NCI-H510A (cell line): ENCODE measurements at regions not wholly inside any gene's neighbourhood (a gene's known extent, or its start where the extent isn't known, plus 50 kb on each side); places are given as distances from the start of the nearest gene placed in this dataset.
"Not testable (repeated sequence)": the region's sequence is repeated elsewhere in the genome, so short reads cannot be mapped to it uniquely, and the experiment has no call there.

Experiments
- DNase-seq: peaks from one replicate; lab custom pipeline; 2025; lab: John Stamatoyannopoulos, UW

DNA sequence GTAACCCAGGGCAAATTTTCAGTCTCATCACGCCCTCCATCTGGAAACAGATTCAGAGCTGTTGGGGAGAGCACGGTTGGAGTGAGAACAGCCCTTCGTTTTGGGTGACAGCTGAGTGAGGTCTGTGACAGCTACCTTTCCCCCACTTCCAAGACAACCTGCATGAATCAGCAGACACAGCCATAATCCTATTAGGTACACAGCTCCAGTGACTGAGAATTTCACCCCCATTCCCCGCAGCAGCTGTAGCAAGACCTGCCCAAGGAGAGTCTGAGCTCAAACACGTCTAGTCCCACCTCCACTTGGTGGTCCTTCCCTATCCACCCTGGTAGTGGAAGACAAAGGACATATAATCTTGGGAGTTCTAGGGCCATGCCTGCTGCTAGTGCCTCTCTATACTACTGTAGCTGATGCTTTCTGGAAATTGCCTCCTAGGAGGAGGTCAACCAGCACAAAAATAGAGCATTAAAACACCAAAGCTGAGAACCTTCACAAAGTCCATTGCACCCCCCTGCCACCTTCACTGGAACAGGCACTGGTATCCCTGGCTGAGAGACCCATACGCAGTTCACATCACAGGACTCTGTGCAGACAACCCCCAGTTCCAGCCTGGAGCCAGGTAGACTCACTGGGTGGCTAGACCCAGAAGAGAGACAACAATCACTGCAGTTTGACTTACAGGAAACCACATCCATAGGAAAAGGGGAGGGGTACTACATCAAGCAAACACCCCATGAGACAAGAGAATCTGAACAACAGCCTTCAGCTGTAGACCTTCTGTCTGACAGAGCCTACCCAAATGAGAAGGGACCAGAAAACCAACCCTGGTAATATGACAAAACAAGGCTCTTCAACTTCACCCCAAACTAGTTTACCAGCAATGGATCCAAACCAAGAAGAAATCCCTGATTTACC lies 448.6 kb upstream of the CBLB start:
- DNase-seq = no peak

DNA sequence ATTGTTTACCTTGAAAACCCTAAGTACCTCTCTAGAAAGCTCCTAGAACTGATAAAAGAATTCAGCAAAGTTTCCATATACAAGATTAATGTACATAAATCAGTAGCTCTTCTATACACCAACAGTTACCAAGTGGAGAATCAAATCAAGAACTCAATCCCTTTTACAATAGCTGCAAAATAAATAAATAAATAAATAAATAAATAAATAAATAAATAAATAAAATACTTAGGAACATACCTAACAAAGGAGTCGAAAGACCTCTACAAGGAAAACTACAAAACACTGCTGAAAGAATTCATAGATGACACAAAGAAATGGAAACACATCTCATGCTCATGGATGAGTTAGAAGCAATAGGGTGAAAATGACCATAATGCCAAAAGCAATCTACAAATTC lies 452.6 kb upstream of the CBLB start:
- DNase-seq = not testable (repeated sequence)

DNA sequence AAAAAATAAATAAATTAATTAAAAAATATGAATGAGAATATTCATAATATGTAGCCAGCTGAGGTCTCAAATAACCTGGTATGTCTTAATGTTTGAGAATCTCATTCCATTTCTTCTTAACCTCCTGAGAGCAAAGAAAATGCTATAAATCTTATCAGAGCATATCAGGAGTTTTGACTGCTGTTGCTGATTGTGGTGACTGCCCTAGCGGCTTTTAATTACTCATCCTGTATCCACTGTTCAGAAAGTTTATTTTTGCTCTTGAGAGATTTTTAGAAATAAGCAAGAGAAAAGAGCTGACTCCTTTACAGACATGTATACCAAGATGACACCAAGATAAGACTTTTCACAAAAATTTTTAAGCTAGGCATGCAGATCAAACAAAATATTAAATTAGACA lies 454.8 kb upstream of the CBLB start:
- no peak for DNase-seq

DNA sequence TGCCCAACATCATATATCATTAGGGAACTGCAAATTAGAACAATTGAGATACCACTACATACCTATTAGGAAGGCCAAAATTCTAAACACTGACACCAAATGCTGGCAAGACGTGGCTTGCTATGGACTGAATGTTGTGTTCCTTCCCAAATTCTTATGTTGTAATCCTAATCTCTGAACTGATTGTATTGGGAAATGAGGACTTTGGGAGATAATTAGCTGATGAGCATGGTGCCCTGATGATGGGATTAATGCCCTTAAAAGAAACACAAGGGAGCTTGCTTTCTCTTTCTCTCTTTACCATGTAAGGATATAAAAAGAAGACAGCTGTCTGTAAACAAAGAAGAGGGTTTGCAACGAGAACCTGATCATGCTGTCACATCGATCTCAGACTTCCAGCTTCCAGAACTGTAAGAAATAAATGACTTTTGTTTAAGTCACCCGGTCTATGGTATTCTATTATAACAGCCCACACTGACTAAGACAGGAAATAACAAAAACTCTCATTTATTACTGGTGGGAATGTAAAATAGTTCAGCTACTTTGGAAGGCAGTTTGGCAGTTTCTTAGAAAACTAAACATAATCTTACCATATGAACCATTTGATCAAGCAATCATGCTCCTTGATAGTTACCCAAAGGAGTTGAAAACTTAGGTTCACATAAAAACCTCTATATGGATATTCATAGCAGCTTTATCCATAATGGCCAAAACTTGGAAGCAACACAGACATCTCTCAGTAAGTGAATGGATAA lies 458.3 kb upstream of the CBLB start:
- no peak for DNase-seq

DNA sequence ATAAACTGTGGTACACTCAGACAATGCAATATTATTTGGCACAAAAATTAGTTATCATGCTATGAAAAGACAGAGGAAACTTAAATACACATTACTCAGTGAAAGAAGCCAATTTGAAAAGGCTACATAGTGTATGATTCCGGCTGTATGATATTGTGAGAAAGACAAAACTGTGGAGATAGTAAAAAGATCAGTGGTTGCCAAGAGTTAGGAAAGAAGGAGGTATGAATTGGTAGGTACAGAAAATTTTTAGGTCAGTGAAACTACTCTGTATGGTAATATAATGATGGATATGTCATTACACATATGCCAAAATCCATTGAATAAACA lies 458.8 kb upstream of the CBLB start:
- no peak for DNase-seq

DNA sequence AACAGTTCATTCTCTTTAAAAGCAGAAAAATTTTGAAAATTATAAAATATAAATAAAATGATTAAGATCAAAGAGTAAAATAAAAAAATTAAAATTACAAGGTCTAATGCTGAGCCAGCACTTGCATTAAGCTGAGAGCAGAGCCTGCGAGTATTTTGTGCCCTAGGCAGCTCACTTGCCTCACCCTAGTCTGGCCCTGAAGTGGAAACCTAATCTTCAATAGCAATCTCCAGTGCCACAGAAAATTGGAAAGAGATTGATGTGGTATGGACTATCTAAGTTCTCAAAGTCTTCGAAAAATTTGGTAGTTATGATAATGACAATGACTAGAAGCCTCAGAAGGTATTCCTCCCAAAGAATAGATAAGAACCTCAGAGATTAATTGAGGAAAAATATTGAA lies 459.4 kb upstream of the CBLB start:
- DNase-seq = no peak

DNA sequence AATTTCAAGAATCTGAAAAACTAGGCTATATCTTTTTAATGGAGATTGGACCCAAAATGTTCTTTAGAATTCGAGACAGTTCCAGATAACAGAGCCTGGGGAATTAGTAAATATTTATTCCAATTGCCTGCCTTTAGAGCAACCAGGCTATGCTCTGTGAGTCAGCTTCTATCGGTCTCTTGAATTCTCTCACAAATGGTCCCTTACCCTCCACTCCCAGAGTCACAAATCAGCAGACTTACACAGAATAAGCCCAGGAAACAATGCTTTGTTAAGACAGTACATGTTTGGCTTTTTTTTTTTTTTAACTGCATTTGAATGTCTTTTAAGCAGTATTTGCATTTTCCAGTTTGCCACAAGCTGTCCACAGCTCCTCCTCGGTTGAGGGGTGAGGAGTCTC lies 460.7 kb upstream of the CBLB start:
- no peak for DNase-seq

DNA sequence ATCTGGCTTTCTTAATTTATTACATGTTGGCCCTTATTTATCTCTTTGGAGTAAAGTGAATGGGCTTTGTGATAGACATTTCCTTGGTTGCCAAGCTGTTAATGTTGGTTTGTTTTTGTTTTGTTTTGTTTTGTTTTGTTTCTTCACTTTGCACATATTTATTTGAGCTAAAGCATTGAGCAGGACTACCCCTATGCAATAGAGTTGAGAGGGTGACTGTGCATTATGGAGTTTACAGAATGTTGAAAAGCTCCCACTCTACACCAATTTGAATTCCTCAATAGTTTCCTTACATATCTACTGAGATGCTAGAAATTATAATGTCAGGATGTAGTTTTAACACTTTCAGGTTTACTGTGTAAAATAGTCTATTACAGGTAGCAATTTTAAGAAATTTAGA lies 462.8 kb upstream of the CBLB start:
- DNase-seq = no peak

DNA sequence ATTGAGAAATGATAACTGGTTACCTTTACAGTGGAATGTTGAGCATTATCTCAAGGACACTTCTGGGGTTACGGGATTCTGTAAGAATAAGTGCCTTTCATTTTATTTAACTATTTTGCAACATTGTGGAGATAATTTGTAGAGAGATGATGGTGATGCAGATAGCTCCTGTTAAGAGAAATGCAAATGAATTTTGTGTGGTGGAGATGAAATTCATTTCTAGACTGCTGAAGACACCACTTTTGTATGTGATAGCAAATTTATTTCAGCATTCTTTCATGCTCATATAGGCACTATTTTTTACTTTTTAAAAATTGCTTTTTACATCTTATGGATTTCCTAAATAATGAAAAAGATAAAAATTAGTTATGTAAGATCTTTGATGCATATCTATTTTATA lies 463.3 kb upstream of the CBLB start:
- DNase-seq = no peak

DNA sequence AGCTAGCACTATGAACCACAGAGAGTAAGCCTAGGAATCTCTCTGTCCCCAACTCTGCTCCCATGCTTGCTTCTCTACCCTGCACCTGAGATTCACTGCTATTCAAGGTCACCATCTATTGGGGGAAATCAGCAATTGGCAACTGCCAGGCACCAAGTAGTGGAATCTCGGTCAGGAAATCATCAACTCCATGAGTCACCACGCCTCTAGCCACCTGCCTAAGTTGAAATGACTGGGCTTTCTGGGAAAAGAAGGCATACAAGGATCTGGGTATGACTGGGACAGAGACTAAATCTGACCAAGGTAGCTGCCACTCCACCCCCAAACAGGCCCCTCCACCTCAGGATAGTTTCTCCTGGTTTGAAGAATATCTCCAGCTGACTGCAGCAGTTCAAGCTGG lies 464.1 kb upstream of the CBLB start:
- no peak for DNase-seq

DNA sequence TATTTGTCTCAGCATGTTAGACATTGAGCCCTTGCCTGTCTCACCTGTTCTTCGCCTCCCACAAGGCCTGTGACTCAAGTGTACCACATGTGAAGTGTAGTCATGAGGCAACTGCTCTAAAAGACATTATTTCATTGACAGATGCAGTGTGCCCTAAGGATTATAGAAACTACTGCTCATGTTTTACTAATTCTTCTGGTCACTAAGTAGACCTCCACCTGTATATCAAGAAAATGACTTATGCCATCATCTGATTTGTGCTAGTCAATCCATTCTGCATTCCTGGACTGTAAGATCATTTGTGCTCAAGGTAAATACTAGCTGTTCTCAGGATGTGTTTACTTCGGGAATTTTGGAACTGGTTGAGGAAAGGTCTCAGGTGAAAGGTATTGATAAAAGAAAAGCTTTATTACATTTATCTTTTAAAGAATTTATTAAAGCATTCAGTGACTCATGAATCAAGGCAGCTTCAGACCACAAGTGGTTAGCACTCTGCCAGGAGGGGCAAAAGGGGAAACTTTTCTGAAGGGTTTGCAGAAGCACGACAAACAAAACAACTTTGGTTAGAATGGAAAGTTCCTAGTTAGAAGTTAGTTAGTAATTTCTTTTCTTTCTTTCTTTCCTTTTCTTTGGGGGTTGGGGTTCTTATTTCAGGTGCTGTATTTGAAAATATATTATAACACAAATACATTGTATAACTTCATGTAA lies 465.3 kb upstream of the CBLB start:
- no peak for DNase-seq

DNA sequence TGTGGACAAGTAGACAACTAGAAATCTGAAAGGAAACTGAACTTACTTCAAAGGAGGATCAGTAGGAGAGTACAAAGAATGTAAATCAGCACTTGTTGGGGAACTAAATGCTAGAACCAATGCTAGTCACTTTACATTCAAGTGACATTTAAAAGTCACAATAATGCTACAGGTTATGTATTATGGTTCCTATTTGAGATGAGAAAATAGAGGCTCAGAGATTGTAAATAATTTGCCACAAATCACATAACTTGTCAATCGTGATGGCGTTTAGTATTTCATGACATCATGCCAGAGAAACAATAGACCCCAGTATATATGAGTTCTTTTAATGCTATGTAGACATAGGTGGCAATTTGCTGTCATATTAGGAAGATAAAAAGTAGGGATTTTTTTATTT lies 467.8 kb upstream of the CBLB start:
- no peak for DNase-seq

DNA sequence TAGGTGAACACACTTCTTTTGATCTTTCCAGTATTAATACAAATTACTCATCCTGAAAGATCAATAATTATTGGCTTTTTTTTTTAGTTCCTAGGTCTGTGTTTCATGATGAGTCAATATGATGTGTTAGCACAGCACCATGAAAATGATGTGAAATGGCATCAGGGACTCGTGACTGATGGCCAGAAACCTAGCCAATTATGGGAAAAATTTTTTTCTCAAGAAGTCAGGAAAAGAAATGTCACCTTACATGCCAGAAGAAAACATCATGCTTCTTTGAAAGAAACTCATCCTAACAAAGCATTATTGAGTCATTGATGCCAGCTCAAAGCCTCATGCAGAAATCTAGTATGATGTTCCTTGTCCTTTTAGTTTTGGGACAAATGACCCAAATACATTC lies 468.3 kb upstream of the CBLB start:
- DNase-seq = no peak

DNA sequence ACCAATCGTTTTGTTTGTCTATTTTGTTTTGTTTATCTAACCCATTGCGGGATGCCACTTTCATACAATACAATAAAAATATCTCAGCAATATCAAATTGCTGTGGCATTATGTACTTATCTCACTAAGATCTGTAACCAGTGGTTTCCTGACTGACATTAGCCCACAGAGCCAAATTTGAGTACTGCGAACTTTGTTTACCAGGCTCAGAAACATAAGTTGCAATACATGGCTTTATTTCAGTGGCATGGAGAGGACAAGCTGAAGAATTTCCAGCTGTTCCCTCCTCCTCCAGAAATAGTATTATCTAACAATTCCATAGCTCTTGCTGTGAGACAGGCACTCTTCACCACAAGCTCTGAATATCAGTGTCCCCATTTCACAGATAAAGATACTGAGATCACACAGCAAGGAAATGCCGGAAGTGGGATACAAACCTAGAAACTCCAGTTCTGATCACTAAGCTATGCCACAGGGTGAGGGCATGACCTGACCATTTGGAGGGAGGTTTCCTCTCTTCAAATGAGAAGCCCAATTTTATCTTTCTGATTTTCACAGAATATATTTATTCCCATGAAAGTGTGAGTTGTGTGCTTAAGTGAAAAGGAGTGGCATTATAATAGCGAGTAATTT lies 469.9 kb upstream of the CBLB start:
- DNase-seq = no peak

DNA sequence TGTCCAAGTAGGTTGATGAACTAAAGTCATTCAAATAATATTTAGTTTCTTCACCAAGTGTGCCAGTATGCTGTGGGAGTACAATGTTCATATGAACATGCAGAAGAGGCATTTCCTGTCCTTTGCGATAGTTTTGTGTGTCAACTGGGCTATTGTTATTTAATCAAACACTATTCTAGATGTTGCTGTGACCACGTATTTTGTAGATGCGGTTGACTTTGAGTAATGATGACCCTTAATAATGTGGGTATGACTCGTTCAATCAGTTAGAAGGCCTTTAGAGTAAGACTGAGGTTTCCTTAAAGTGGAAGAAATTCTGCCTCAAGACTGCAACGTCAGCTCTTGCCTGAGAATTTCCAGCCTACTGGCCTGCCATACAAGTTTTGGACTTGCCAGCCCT lies 470.7 kb upstream of the CBLB start:
- DNase-seq = no peak

DNA sequence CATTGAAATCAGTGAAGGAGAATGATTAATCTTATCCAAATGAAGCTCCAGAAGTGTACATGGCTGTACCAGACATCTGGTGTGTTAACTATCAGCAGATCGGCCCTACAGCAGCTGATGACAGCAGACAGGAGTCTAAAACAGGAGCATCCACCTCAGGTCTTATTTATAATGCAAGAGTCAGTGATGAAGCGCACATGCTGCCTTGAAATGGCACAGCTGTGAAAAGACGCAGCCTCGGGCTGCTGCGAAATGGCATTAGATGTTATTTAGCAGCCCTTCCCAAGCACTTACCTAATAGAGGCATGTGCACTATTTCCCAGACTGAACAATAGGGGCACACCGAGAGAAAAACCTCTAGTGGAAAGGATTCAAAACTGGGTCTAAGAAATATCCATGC lies 472.3 kb upstream of the CBLB start:
- no peak for DNase-seq

DNA sequence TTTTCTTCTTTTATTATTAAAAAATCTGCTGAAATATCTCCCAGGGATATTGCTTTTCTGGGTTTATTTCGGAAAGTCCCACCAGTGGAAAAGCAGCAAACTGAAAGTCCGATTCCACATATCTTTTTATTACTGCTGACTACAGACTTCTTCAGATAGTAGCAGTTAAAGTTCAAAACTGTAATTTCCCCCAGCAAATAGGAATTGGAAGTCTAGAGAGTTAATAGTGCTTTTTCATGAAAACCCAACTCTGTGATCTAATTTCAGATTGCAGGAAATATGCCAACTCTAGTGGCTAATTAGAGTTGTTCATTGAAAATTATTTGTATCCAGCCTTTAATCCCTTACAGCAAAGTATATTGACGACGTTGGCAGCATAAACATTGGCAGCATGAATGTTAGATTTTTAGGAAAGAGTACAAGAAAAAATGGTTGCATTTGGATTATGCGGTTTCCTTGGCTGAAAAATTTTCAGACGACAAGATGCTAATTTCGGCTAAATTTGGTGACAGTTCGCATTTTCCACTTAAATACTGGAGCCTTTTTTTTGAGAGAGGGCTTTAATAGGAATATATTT lies 472.9 kb upstream of the CBLB start:
- no peak for DNase-seq

DNA sequence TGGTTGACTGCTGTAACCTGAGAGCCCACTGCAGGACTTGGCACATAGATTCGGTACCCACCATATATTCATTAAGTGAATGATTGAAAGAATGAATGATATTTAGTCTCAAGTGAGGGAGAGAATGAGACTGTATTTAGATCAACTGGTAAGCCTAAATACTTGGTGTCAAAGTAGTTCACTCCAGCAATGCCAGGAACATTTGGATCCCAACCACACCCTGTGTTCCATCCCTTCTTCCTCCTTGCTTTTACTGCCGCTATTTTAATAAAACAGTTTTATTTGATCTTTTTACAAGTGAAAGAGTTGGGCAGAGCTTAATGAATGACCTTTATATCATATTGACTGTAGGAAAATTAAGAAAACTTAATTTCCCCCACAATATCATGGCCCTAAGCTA lies 473.6 kb upstream of the CBLB start:
- DNase-seq = no peak

DNA sequence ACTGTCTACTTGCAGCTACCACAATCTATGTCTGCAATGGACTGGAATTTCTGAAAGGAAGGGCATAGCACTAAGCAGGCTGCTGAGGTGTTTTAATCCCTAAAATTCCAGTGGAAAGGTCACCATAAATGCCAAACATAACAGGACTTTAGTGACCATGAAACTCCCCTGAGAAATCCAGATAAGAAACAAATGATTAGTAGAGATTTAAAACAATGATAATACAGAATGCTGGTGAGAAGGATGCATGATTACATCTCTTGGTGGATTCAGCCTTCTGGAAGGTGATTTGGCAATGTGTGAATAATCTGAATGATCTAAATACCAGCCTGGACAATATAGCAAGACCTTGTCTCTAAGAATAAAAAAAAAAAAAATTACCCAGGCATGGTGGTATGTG lies 475.0 kb upstream of the CBLB start:
- DNase-seq = no peak

DNA sequence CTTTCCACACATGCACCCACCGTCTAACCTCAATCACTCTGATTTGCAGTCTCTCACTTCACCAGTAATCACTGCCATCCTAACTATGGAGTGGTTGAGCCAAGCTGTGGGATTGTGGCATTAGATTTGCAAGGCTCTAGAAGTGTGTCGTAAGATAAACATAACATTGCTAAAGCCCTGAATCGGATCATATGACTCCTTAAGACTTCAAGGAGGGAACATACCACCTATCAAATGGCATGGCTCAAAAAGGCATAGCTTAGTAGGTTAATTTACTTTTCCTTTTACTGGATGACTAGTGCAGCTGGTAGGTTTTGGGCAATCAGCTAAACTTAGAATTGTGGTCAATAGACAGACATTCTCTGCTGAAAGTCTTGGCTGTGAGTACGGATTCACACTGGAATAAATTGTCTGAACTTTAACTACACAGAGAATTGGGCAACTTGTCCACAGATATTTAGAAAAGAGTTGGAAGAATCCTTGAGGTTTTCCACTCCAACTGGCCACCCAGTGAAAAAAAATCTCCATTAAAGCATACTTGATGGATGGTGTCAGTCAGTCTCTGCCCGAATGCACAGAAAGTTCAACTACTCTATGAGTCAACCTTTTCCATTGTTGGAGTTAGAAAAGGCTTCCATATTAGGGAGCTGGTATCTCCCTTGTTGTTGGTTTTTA lies 476.7 kb upstream of the CBLB start:
- no peak for DNase-seq

DNA sequence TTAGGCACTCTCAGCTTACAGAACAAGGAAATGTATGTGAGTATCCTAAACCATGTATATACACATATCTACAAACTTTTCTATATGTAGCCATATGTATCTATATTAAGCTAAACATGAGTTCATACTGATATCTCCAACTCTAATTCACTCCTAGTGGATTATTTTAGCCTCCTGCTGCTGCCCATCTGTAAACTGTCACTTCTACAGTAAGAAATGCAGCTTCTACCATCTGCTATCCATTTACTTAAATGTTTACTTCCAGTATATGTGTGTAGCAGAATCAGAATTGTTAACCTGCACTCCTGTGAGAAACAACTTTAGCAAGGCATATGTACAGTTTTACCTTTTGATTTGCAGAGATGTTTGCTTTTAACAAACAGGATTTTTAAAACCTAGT lies 478.5 kb upstream of the CBLB start:
- DNase-seq = no peak
